ENCODE measurements at regions not wholly inside any gene's neighbourhood (a gene's known extent, or its start where the extent isn't known, plus 50 kb on each side); places are given as distances from the start of the nearest gene placed in this dataset.
A peak's percentile ranks its signal among the peaks of the same experiment; 100 is the strongest.

DNA sequence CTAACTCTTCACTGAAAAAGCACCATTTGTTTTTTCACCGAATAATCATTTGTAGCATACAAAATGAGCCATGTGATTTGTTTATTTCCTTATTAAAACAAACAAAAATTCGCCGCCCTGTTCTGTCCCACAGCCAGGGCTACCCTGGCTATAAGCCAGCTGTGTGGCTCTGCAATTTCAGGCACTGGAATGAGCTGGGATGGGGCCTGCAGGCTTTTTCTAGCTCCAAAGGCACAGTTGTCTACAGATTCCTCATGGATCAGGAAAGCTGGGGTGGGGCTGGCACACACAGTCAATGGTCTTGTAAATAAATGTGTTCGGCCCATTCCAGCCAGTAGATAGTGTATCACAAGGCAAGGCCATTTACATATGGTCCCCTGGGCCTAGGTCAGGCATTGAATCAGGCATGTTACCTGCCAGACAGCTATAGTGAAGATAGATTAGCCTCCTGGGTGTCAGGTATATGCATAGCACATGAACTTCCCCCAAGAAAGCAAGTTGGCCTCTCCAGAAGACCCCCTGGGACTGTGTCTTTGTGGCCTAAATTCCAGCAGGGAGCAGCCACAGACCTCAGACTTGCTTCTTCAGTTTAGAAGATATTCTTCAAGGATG, 608.9 kb downstream of the MAFB start:
- peak overlapping the region; percentile 19; the same call in 1 of the 2 replicates for H3K27ac ChIP-seq
- TF ChIP-seq, protein P1, sequence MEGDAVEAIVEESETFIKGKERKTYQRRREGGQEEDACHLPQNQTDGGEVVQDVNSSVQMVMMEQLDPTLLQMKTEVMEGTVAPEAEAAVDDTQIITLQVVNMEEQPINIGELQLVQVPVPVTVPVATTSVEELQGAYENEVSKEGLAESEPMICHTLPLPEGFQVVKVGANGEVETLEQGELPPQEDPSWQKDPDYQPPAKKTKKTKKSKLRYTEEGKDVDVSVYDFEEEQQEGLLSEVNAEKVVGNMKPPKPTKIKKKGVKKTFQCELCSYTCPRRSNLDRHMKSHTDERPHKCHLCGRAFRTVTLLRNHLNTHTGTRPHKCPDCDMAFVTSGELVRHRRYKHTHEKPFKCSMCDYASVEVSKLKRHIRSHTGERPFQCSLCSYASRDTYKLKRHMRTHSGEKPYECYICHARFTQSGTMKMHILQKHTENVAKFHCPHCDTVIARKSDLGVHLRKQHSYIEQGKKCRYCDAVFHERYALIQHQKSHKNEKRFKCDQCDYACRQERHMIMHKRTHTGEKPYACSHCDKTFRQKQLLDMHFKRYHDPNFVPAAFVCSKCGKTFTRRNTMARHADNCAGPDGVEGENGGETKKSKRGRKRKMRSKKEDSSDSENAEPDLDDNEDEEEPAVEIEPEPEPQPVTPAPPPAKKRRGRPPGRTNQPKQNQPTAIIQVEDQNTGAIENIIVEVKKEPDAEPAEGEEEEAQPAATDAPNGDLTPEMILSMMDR (conservative IDR thresholded peaks at IDR 0.05): no peak

DNA sequence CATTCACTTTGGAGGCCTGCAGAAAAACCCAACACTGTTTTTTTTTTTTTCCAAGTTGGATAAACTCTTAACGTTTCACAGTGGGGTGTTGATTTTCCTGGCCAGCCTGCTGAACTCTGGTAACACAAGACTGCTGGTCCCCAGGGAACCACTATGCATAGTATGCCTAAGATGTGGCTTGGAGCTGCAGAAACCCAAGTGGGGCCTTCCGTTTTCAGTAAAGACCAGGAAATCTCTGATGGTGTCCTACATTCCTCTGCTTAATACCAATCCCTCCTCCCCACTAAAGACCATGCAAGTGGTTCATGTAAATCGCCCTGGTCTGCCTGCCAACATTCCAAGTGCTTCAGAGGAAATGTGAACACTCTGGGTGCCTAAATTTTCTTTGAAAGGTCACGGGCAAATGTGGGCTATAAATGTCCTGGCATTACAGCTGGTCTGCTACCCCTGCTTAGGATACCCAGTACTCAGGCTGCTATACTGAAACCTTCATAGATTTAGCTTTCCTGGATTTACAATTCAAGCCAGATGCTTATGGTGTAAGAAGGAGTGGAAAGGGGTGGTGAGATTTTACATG, 615.4 kb downstream of the MAFB start:
- no peak overlapping the region for H3K27ac ChIP-seq
- TF ChIP-seq, protein P1 (conservative IDR thresholded peaks at IDR 0.05): no peak

DNA sequence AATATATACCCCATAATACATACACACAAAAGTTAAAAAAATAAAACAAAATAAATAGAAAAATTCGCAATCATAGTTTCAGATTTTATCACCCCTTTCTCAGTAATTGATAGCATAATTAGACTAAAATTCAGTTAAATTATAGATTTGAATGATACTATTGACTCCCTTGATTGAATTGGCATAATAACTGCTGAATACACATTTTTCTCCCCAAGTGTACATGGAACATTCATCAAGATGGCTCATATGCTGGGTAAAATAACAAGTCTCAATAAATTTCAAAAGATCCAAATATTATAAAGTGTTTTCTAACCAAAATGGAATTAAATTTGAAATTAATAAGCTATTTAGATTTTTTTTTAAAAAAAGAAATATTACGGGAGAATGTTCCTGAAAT, 616.1 kb downstream of the MAFB start:
- H3K27ac ChIP-seq: no peak overlapping the region
- TF ChIP-seq, protein P1 (conservative IDR thresholded peaks at IDR 0.05): no peak

DNA sequence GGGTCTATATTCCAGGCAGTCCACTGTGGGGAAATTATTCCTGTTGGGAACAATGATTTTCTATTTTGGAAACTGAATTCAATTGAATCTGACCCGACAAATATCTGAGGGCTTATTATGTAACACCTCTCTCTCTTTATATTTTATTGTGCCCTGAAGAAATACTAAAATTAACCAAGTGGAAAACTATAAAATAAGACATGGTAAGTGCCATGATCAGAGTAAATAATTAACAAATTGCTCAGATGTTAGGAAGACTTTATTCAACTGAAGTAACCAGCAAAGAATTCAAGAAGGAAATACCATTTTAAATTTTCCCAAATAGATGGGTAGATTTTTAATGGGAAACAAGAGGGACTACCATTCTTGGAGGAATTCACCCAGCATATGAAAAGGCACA, 632.9 kb downstream of the MAFB start:
- peak overlapping the region; percentile 41 for H3K27ac ChIP-seq
- TF ChIP-seq, protein P1 (conservative IDR thresholded peaks at IDR 0.05): no peak

DNA sequence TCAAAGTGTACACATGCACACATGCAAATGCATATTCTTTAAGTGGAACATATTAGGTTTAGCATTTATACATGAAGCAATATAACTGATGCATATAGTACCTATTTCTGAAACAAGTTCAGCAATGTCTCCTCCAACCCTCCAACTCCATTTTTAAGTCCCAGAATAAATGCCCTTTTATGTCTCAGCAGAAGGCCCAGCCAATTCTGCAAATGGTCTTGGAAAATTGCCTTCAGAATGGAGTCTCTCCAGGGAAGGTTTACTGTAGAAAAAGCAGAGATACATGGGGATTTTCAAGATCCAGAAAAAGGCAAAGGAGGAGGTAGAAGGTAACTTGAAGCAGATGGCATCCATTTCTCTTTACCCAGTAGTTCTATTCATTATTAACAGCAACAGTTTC, 633.3 kb downstream of the MAFB start:
- peak overlapping the region; percentile 41 for H3K27ac ChIP-seq
- TF ChIP-seq, protein P1 (conservative IDR thresholded peaks at IDR 0.05): no peak

DNA sequence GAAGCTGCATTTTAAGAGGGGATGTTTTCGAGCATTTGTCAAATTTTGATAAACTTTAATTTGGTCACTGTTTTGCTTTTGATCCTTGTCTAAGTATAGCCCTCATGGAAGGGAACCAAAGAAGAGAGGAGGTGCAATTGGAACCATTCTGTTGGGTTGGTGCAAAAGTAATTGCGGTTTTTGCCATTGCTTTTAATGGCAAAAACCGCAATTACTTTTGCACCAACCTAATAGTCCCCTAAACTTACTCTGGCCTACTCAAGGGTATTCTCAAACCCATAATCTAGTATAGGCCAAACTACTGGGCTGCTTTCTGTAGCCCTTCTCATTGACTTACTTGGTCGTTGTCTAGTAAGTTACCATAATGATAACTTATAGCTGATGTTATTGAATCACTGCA, 634.7 kb downstream of the MAFB start:
- H3K27ac ChIP-seq: no peak overlapping the region
- TF ChIP-seq, protein P1 (conservative IDR thresholded peaks at IDR 0.05): no peak

DNA sequence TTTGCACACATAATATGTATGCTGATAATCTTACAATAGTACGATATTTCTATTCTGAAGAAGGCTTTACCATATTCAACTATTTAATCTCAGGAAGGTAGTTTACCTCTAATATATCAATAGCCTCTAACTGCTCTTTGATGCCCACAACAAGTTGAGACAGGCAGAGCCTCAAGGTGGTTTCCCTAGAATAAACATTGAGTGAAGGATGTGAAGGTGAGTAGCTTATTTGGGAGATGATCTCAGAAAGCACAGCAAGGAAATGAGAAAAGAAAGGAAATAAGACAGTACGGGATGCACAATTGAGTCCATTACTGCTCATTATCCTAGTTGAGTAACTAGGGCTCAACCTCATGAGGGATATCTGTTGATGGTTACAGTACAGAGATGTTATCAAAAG, 638.4 kb downstream of the MAFB start:
- TF ChIP-seq, protein P1 (conservative IDR thresholded peaks at IDR 0.05): no peak
- H3K27ac ChIP-seq: no peak overlapping the region

Measured in VCaP (cell line).